Testis (tissue), 2 donors: ENCODE measurements at regions not wholly inside any gene's neighbourhood (a gene's known extent, or its start where the extent isn't known, plus 50 kb on each side); places are given as distances from the start of the nearest gene placed in this dataset.

Experiments used
- DNase-seq: peaks from one replicate; pipeline ENCODE4 v3.0.0-alpha.2; 2019
- H3K27ac ChIP-seq, 2 donors: fragments of 200-600 bp; sonication (generic); one replicate each; pipeline ENCODE4 v1.5.1; 2019
- H3K27me3 ChIP-seq: fragments of 200-600 bp; sonication (generic); one replicate; pipeline ENCODE4 v1.5.1; 2019
- H3K36me3 ChIP-seq: fragments of 200-600 bp; sonication (generic); one replicate; pipeline ENCODE4 v1.5.1; 2017; ENCODE audit warnings: low read depth; ENCODE audit errors: missing control alignments
- H3K4me1 ChIP-seq: fragments of 200-600 bp; sonication (generic); one replicate; pipeline ENCODE4 v1.5.1; 2019
- H3K4me3 ChIP-seq, 2 donors: fragments of 200-600 bp; sonication (generic); one replicate each; pipeline ENCODE4 v1.5.1; 2017 to 2019
- H3K9me3 ChIP-seq: fragments of 200-600 bp; sonication (generic); one replicate; pipeline ENCODE4 v1.5.1; 2017
- POLR2A ChIP-seq: fragments of 450-650 bp; IDR thresholded peaks from one replicate; pipeline ENCODE4 v1.6.1; 2017; ENCODE audit warnings: antibody characterized with exemption, mild to moderate bottlenecking, moderate library complexity
- WGBS, 2 donors: methylation state at CpG; one replicate each; pipeline ENCODE4 v1.1.5; 2018; 5-methylcytosine and 5-hydroxymethylcytosine counted together
- intact Hi-C: fragments of 100-400 bp; cut with DNase I; formaldehyde crosslinking; loops from one replicate; pipeline ENCODE4 v1.15.1; 2023; ENCODE audit warnings: low total_unique reads
- TF ChIP-seq, protein P1 (sequence below), 3 experiments: fragments of 450-650 bp in 2 of 3; fragments of 200-600 bp in 1 of 3; sonication (generic) in 1 of 3; IDR thresholded peaks; one replicate each; pipeline ENCODE4 v1.5.1; 2016 to 2019; ENCODE audit warnings: antibody characterized with exemption in 3 of 3, mild to moderate bottlenecking in 2 of 3, moderate library complexity in 1 of 3

DNA sequence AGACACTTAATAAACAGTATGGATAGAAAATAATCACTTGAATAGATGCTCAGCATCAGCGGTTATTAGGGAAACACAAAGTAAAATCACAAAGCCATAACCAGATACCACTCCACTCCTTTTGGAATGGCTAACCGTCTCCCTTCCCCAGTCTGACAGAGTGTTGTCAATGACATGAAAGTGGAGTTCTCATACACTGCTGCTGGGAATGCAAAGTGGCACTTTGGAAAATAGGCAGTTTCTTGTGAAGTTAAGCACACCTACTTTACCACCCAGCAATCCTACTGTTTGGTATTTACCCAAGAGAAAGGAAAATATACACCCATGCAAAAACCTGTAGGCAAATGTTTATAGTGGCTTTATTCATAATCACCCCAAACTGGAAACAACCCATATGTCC is 81.0 kb upstream of the KLHL25 start:
- TF ChIP-seq, protein P1, sequence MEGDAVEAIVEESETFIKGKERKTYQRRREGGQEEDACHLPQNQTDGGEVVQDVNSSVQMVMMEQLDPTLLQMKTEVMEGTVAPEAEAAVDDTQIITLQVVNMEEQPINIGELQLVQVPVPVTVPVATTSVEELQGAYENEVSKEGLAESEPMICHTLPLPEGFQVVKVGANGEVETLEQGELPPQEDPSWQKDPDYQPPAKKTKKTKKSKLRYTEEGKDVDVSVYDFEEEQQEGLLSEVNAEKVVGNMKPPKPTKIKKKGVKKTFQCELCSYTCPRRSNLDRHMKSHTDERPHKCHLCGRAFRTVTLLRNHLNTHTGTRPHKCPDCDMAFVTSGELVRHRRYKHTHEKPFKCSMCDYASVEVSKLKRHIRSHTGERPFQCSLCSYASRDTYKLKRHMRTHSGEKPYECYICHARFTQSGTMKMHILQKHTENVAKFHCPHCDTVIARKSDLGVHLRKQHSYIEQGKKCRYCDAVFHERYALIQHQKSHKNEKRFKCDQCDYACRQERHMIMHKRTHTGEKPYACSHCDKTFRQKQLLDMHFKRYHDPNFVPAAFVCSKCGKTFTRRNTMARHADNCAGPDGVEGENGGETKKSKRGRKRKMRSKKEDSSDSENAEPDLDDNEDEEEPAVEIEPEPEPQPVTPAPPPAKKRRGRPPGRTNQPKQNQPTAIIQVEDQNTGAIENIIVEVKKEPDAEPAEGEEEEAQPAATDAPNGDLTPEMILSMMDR (IDR thresholded peaks at IDR 0.05) = no peak
- TF ChIP-seq POLR2A = no peak
- H3K36me3 ChIP-seq = no peaks in the 10 kb centered on the region
- no peak overlapping the region for H3K27ac ChIP-seq
- no peak for DNase-seq
- no peaks in the 10 kb centered on the region for H3K9me3 ChIP-seq
- 64 to 80% methylated on average over 2 of the region's 2 CpGs for WGBS, 2 donors
- H3K4me3 ChIP-seq = no peak overlapping the region
- intact Hi-C loops = no loop called here
- H3K4me1 ChIP-seq = no peaks in the 10 kb centered on the region
- H3K27me3 ChIP-seq = no peaks in the 10 kb centered on the region

GRCh38 chr15:85878828-85879225 is 84.1 kb upstream of the KLHL25 start:
- H3K27me3 ChIP-seq = no peaks in the 10 kb centered on the region
- no peaks in the 10 kb centered on the region for H3K36me3 ChIP-seq
- no peaks in the 10 kb centered on the region for H3K4me1 ChIP-seq
- no peak overlapping the region for H3K27ac ChIP-seq
- no peak for TF ChIP-seq POLR2A
- TF ChIP-seq, protein P1 (IDR thresholded peaks at IDR 0.05) = no peak
- H3K4me3 ChIP-seq = no peak overlapping the region
- 41 to 48% methylated on average over 3 of the region's 3 CpGs for WGBS, 2 donors
- DNase-seq = no peak
- no peaks in the 10 kb centered on the region for H3K9me3 ChIP-seq
- intact Hi-C loops = no loop called here

DNA sequence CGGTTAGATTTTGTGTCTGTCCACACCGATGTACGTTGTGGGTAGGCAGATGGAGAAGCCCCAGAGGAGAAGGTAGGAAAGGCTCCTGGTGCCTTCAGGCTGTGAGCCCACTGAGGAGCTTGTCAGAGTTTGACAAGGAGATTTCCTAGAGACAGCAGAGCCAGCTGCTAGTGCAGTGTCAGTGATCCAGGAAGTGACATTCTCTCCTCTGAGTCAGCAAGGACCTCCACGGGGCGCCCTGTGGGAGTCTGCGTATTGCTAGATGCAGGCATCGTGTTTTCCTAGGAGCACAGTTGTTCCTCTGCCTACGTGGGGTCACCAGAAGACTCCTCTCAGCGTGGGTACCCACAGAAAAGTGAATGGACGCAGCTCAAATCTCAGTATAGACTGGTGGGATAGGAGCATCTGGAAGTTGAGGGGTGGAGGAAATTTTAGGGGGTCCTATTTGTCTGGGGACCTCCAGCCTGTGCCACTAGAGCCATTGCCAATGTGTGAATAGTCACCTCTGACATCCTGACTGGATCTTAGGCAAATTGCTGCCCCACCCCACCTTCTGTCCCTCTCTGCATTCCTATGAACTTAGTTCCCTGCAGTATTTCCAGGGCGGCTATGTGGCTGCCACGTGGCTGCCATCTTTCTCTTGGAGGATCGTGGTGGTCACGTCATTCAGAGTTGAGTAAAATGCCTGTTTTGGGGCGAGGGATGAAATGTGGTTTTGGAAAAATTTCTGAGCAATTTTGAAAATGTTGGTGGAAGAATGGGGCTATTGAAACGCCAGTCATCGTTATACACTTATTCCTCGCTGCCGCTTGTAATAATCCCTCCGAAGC is 84.8 kb upstream of the KLHL25 start:
- no peak for DNase-seq
- no peaks in the 10 kb centered on the region for H3K27me3 ChIP-seq
- H3K4me1 ChIP-seq = no peaks in the 10 kb centered on the region
- H3K36me3 ChIP-seq = no peaks in the 10 kb centered on the region
- no peaks in the 10 kb centered on the region for H3K9me3 ChIP-seq
- H3K4me3 ChIP-seq = no peak overlapping the region
- intact Hi-C loops = no loop called here
- WGBS, 2 donors = 54 to 66% methylated on average over 20 of the region's 20 CpGs
- TF ChIP-seq POLR2A = no peak
- TF ChIP-seq, protein P1 (IDR thresholded peaks at IDR 0.05) = no peak
- no peak overlapping the region for H3K27ac ChIP-seq

DNA sequence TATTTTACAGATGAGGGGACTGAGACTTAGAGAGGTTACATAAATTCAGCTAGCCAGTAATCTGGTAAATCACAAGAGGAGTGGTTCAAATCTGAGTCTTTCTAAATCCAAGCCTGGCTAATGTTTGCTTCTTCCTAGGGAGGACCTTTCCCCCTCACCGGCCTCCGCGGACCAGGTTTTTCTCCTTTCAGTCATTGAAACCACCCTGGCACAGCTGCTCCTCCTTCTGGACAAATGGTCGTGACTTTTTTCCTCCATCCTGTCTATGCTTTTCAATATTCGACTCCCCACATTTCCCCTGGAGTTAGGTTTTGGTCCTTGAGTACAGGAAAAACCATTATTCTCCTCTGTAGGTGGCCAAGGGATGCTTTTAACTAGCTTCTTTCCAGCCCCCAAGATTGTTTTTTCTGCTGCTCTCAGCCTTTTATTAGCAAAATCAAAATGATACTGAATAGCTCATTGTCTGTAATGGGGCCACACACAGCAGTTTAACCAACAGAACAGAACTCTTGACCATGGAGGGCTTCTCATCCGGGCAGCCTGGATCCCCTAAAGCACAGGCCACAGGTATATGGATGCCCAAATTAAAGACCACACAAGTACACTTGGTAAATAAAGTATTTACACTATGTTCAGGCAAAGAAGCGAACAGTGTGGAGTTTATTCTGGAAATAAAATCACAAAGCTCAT is 85.9 kb upstream of the KLHL25 start:
- Histone ChIP-seq H3K4me3 (no peak overlapping the region), H3K27ac (no peak overlapping the region), H3K9me3 (no peaks in the 10 kb centered on the region), H3K36me3 (no peaks in the 10 kb centered on the region), H3K27me3 (no peaks in the 10 kb centered on the region), H3K4me1 (no peaks in the 10 kb centered on the region)
- 53 to 62% methylated on average over 7 of the region's 7 CpGs for WGBS, 2 donors
- DNase-seq = no peak
- intact Hi-C loops = no loop called here
- TF ChIP-seq, protein P1 (IDR thresholded peaks at IDR 0.05) = no peak
- TF ChIP-seq POLR2A = no peak
